ENCODE measurements at regions not wholly inside any gene's neighbourhood (a gene's known extent, or its start where the extent isn't known, plus 50 kb on each side); places are given as distances from the start of the nearest gene placed in this dataset.
"Not testable (repeated sequence)": the region's sequence is repeated elsewhere in the genome, so short reads cannot be mapped to it uniquely, and the experiment has no call there.

DNA sequence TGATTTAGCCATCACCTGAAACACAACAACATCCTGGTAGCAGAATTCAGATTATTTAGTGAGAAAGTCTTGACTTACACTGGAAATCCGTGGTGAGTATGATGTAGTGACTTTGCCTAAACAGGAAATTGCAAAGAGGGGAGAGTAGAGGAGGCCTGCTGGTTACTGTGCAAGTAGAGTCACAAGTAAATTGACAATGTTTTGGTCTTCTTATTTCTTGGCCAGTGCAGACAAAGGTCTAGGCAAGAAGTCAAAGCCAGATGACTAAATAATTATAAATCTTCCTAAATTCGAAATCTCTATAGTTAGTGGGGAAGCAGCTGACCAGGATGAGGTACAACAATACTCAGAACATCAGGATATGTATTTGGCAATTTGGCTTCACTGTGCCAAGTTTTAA lies 159.5 kb upstream of the KCTD3 start:
- dilution Hi-C loops (cut with HindIII; ENCODE audit: low sequenced_read_pairs, unreplicated experiment) = no loop called here

DNA sequence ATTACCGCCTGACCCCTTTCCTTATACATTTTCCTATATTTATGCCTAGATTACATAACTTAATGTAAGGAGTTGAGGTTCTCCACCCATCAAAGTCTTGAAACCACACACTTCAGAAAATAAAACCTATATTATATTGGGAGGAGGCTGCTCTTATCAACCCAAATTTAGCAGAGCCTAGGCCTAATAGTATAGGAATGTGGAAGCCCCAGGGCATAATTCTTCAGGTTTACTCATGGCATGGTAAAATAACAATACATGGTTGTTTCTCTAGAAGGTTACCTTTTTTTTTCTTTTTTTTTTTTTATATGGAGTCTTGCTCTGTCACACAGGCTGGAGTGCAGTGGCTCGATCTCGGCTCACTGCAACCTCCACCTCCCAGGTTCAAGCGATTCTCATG lies 157.6 kb upstream of the KCTD3 start:
- H3K4me3 ChIP-seq (ENCODE audit: insufficient read depth, low read depth, low read length); H3K27me3 ChIP-seq (ENCODE audit: control insufficient read depth, insufficient read depth, low read length); H4K91ac ChIP-seq (ENCODE audit: insufficient read depth, low read depth, low read length); H2AFZ ChIP-seq (replicated peaks; ENCODE audit: low read length, poor library complexity); BruUV-seq (replicated peaks); H2BK15ac ChIP-seq (ENCODE audit: low read depth, low read length); CTCF ChIA-PET; H3K27ac ChIP-seq (ENCODE audit: insufficient read depth, low read length); DNase-seq; H3K18ac ChIP-seq (ENCODE audit: low read depth, low read length); in situ Hi-C loops (cut with MboI; ENCODE audit: low sequenced_read_pairs); H3K9me1 ChIP-seq (ENCODE audit: insufficient read depth, low read length); dilution Hi-C loops (cut with HindIII; ENCODE audit: low sequenced_read_pairs, unreplicated experiment); H3K9ac ChIP-seq (ENCODE audit: low read depth, low read length); H4K5ac ChIP-seq (ENCODE audit: low read depth, low read length); H3K14ac ChIP-seq (replicated peaks; ENCODE audit: low read depth, low read length); intact Hi-C loops (cut with micrococcal nuclease); H2BK120ac ChIP-seq (ENCODE audit: low read depth, low read length); H3K56ac ChIP-seq (ENCODE audit: extremely low read depth, insufficient read depth, low read length); ATAC-seq (ENCODE audit: low read depth); H2BK20ac ChIP-seq (ENCODE audit: low read depth, low read length); POLR2A ChIA-PET (ENCODE audit: unreplicated experiment); H3K4ac ChIP-seq (ENCODE audit: low read depth, low read length); H3K79me1 ChIP-seq (ENCODE audit: low read depth in 1 of 2, low read length in 2 of 2); H2BK5ac ChIP-seq (ENCODE audit: low read depth, low read length, poor library complexity, severe bottlenecking); H3K36me3 ChIP-seq (ENCODE audit: control insufficient read depth, insufficient read depth, low read length); H3K23ac ChIP-seq (ENCODE audit: low read depth, low read length); H2AK9ac ChIP-seq (replicated peaks; ENCODE audit: low read depth, low read length, poor library complexity); H3K4me2 ChIP-seq (ENCODE audit: low read depth, low read length); H4K20me1 ChIP-seq (ENCODE audit: insufficient read depth, low read length); H4K8ac ChIP-seq (ENCODE audit: low read depth in 2 of 2, low read length in 2 of 2); H3K4me1 ChIP-seq (ENCODE audit: control insufficient read depth, insufficient read depth, low read length); H2AK5ac ChIP-seq (ENCODE audit: low read depth, low read length); H3K9me3 ChIP-seq (ENCODE audit: control insufficient read depth, insufficient read depth, low read length): not testable (repeated sequence)
- WGBS, 2 experiments (ENCODE audit: extremely low coverage in 2 of 2, insufficient read length in 1 of 2) = 100% methylated on average over 2 of the region's 4 CpGs; no CpG with 5 or more reads in 1 of the 2 experiments

More for the DNA sequence above, 159.5 kb upstream of the KCTD3 start:
- no peak overlapping the region for H4K5ac ChIP-seq (ENCODE audit: low read depth, low read length)
- TF ChIP-seq RAD21 (IDR thresholded peaks at IDR 0.05; ENCODE audit: low read length) = no peak
- no peak for TF ChIP-seq CEBPB (IDR thresholded peaks at IDR 0.05; ENCODE audit: low read depth, low read length)
- H3K4me3 ChIP-seq (ENCODE audit: insufficient read depth, low read depth, low read length) = no peak overlapping the region
- H2AK5ac ChIP-seq (ENCODE audit: low read depth, low read length) = no peak overlapping the region
- H3K4me2 ChIP-seq (ENCODE audit: low read depth, low read length) = no peak overlapping the region
- ChIA-PET CTCF (no interaction called here), POLR2A (ENCODE audit: unreplicated experiment) (no interaction called here)
- H3K23ac ChIP-seq (ENCODE audit: low read depth, low read length) = no peak overlapping the region
- H3K9me1 ChIP-seq (ENCODE audit: insufficient read depth, low read length) = no peaks in the 10 kb centered on the region
- H3K56ac ChIP-seq (ENCODE audit: extremely low read depth, insufficient read depth, low read length) = no peak overlapping the region
- H4K8ac ChIP-seq (ENCODE audit: low read depth in 2 of 2, low read length in 2 of 2) = no peak overlapping the region
- WGBS, 2 experiments (ENCODE audit: extremely low coverage in 2 of 2, insufficient read length in 1 of 2) = no CpG with 5 or more reads among the region's 2 CpGs
- no peak overlapping the region for H3K9ac ChIP-seq (ENCODE audit: low read depth, low read length)
- no peak overlapping the region for H2BK20ac ChIP-seq (ENCODE audit: low read depth, low read length)
- no peaks in the 10 kb centered on the region for H3K9me3 ChIP-seq (ENCODE audit: control insufficient read depth, insufficient read depth, low read length)
- no peaks in the 10 kb centered on the region for H4K20me1 ChIP-seq (ENCODE audit: insufficient read depth, low read length)
- DNase-seq (peak; percentile 66), ATAC-seq (ENCODE audit: low read depth) (peak; percentile 83)
- H3K4me1 ChIP-seq (ENCODE audit: control insufficient read depth, insufficient read depth, low read length) = no peaks in the 10 kb centered on the region
- H3K27ac ChIP-seq (ENCODE audit: insufficient read depth, low read length) = no peak overlapping the region
- no peak overlapping the region for H2BK5ac ChIP-seq (ENCODE audit: low read depth, low read length, poor library complexity, severe bottlenecking)
- no peak overlapping the region for H3K14ac ChIP-seq (replicated peaks; ENCODE audit: low read depth, low read length)
- no peak overlapping the region for H3K18ac ChIP-seq (ENCODE audit: low read depth, low read length)
- no peak overlapping the region for H2AFZ ChIP-seq (replicated peaks; ENCODE audit: low read length, poor library complexity)
- in situ Hi-C loops (cut with MboI; ENCODE audit: low sequenced_read_pairs) = no loop called here
- no peak overlapping the region for H2AK9ac ChIP-seq (replicated peaks; ENCODE audit: low read depth, low read length, poor library complexity)
- H3K27me3 ChIP-seq (ENCODE audit: control insufficient read depth, insufficient read depth, low read length) = no peaks in the 10 kb centered on the region
- H3K36me3 ChIP-seq (ENCODE audit: control insufficient read depth, insufficient read depth, low read length) = no peaks in the 10 kb centered on the region
- H4K91ac ChIP-seq (ENCODE audit: insufficient read depth, low read depth, low read length) = no peak overlapping the region
- no TSS peak for BruUV-seq (replicated peaks)
- no peaks in the 10 kb centered on the region for H3K79me1 ChIP-seq (ENCODE audit: low read depth in 1 of 2, low read length in 2 of 2)
- H2BK120ac ChIP-seq (ENCODE audit: low read depth, low read length) = no peak overlapping the region
- no peak overlapping the region for H2BK15ac ChIP-seq (ENCODE audit: low read depth, low read length)
- intact Hi-C loops (cut with micrococcal nuclease) = no loop called here
- H3K4ac ChIP-seq (ENCODE audit: low read depth, low read length) = no peak overlapping the region

All from IMR-90 (cell line).